ENCODE measurements at regions not wholly inside any gene's neighbourhood (a gene's known extent, or its start where the extent isn't known, plus 50 kb on each side); places are given as distances from the start of the nearest gene placed in this dataset.

- dilution Hi-C loops (cut with HindIII; ENCODE audit: low sequenced_read_pairs, unreplicated experiment) = no loop called here
- WGBS, 2 experiments (ENCODE audit: extremely low coverage in 2 of 2, insufficient read length in 1 of 2) = no CpG with 5 or more reads among the region's 1 CpG
These were observed 181.9 kb upstream of the KIF2B start for GRCh38 chr17:53640808-53641207.

More at GRCh38 chr17:53640808-53641207, 181.9 kb upstream of the KIF2B start:
- Histone ChIP-seq H2AK9ac (replicated peaks; ENCODE audit: low read depth, low read length, poor library complexity) (no peak overlapping the region), H2BK5ac (ENCODE audit: low read depth, low read length, poor library complexity, severe bottlenecking) (no peak overlapping the region), H2AFZ (replicated peaks; ENCODE audit: low read length, poor library complexity) (no peak overlapping the region), H3K18ac (ENCODE audit: low read depth, low read length) (no peak overlapping the region), H3K4me1 (ENCODE audit: control insufficient read depth, insufficient read depth, low read length) (no peaks in the 10 kb centered on the region), H3K27me3 (ENCODE audit: control insufficient read depth, insufficient read depth, low read length) (no peaks in the 10 kb centered on the region), H2AK5ac (ENCODE audit: low read depth, low read length) (no peak overlapping the region), H3K9me1 (ENCODE audit: insufficient read depth, low read length) (no peaks in the 10 kb centered on the region), H3K4me2 (ENCODE audit: low read depth, low read length) (no peak overlapping the region), H3K56ac (ENCODE audit: extremely low read depth, insufficient read depth, low read length) (no peak overlapping the region), H3K79me1 (ENCODE audit: low read depth in 1 of 2, low read length in 2 of 2) (no peaks in the 10 kb centered on the region), H3K9ac (ENCODE audit: low read depth, low read length) (no peak overlapping the region), H2BK20ac (ENCODE audit: low read depth, low read length) (no peak overlapping the region), H3K9me3 (ENCODE audit: control insufficient read depth, insufficient read depth, low read length) (no peaks in the 10 kb centered on the region; the same call in 1 of the 2 replicates), H4K8ac (ENCODE audit: low read depth in 2 of 2, low read length in 2 of 2) (no peak overlapping the region), H3K4me3 (ENCODE audit: insufficient read depth, low read depth, low read length) (no peak overlapping the region), H2BK15ac (ENCODE audit: low read depth, low read length) (no peak overlapping the region), H3K36me3 (ENCODE audit: control insufficient read depth, insufficient read depth, low read length) (no peaks in the 10 kb centered on the region), H3K23ac (ENCODE audit: low read depth, low read length) (no peak overlapping the region), H4K5ac (ENCODE audit: low read depth, low read length) (no peak overlapping the region), H3K14ac (replicated peaks; ENCODE audit: low read depth, low read length) (no peak overlapping the region), H3K4ac (ENCODE audit: low read depth, low read length) (no peak overlapping the region), H4K20me1 (ENCODE audit: insufficient read depth, low read length) (no peaks in the 10 kb centered on the region), H2BK120ac (ENCODE audit: low read depth, low read length) (no peak overlapping the region), H4K91ac (ENCODE audit: insufficient read depth, low read depth, low read length) (no peak overlapping the region), H3K27ac (ENCODE audit: insufficient read depth, low read length) (no peak overlapping the region)
- intact Hi-C loops (cut with micrococcal nuclease) = no loop called here
- in situ Hi-C loops (cut with MboI; ENCODE audit: low sequenced_read_pairs) = no loop called here
- BruUV-seq (replicated peaks) = no TSS peak
- TF ChIP-seq MAFK (IDR thresholded peaks at IDR 0.05; ENCODE audit: low read depth, low read length) (no peak), CEBPB (IDR thresholded peaks at IDR 0.05; ENCODE audit: low read depth, low read length) (no peak), MXI1 (IDR thresholded peaks at IDR 0.05; ENCODE audit: borderline replicate concordance, low read depth, low read length) (no peak), POLR2A (IDR thresholded peaks at IDR 0.05; ENCODE audit: low read depth, low read length) (no peak), NFE2L2 (IDR thresholded peaks at IDR 0.05; ENCODE audit: low read depth, low read length) (no peak), CHD1 (IDR thresholded peaks at IDR 0.05; ENCODE audit: low read depth, low read length) (no peak), MAZ (IDR thresholded peaks at IDR 0.05; ENCODE audit: borderline replicate concordance, low read depth, low read length) (no peak), RAD21 (IDR thresholded peaks at IDR 0.05; ENCODE audit: low read length) (no peak), BHLHE40 (IDR thresholded peaks at IDR 0.05; ENCODE audit: low read depth, low read length) (no peak), SMC3 (IDR thresholded peaks at IDR 0.05; ENCODE audit: low read depth, low read length) (no peak), FOS (IDR thresholded peaks at IDR 0.05; ENCODE audit: low read depth, low read length) (no peak), RFX5 (IDR thresholded peaks at IDR 0.05; ENCODE audit: low read depth, low read length) (no peak), RCOR1 (IDR thresholded peaks at IDR 0.05; ENCODE audit: insufficient replicate concordance, low read length) (no peak)
- TF ChIP-seq, protein P1, sequence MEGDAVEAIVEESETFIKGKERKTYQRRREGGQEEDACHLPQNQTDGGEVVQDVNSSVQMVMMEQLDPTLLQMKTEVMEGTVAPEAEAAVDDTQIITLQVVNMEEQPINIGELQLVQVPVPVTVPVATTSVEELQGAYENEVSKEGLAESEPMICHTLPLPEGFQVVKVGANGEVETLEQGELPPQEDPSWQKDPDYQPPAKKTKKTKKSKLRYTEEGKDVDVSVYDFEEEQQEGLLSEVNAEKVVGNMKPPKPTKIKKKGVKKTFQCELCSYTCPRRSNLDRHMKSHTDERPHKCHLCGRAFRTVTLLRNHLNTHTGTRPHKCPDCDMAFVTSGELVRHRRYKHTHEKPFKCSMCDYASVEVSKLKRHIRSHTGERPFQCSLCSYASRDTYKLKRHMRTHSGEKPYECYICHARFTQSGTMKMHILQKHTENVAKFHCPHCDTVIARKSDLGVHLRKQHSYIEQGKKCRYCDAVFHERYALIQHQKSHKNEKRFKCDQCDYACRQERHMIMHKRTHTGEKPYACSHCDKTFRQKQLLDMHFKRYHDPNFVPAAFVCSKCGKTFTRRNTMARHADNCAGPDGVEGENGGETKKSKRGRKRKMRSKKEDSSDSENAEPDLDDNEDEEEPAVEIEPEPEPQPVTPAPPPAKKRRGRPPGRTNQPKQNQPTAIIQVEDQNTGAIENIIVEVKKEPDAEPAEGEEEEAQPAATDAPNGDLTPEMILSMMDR (conservative IDR thresholded peaks at IDR 0.05; ENCODE audit: low read depth, low read length) = no peak
- TF ChIP-seq, protein P2, sequence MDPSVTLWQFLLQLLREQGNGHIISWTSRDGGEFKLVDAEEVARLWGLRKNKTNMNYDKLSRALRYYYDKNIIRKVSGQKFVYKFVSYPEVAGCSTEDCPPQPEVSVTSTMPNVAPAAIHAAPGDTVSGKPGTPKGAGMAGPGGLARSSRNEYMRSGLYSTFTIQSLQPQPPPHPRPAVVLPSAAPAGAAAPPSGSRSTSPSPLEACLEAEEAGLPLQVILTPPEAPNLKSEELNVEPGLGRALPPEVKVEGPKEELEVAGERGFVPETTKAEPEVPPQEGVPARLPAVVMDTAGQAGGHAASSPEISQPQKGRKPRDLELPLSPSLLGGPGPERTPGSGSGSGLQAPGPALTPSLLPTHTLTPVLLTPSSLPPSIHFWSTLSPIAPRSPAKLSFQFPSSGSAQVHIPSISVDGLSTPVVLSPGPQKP (IDR thresholded peaks at IDR 0.05; ENCODE audit: borderline replicate concordance, low read depth, low read length) = no peak
- TF ChIP-seq, protein P3, sequence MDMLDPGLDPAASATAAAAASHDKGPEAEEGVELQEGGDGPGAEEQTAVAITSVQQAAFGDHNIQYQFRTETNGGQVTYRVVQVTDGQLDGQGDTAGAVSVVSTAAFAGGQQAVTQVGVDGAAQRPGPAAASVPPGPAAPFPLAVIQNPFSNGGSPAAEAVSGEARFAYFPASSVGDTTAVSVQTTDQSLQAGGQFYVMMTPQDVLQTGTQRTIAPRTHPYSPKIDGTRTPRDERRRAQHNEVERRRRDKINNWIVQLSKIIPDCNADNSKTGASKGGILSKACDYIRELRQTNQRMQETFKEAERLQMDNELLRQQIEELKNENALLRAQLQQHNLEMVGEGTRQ (IDR thresholded peaks at IDR 0.05; ENCODE audit: low read depth, low read length) = no peak
- ChIA-PET POLR2A (ENCODE audit: unreplicated experiment) (no interaction called here), CTCF (no interaction called here)
- ATAC-seq (ENCODE audit: low read depth) (no peak), DNase-seq (no peak)

All from IMR-90 (cell line).